Cardiac fibroblast (primary cell): ENCODE measurements at regions not wholly inside any gene's neighbourhood (a gene's known extent, or its start where the extent isn't known, plus 50 kb on each side); places are given as distances from the start of the nearest gene placed in this dataset.
"Not testable (repeated sequence)": the region's sequence is repeated elsewhere in the genome, so short reads cannot be mapped to it uniquely, and the experiment has no call there.

Experiments used
- DNase-seq, 2 donors: peaks; one replicate each; pipeline versions ENCODE4 v3.0.0 to v3.0.0-alpha.2; 2010; ENCODE audit warnings: low read depth in 2 of 2
- H3K4me3 ChIP-seq, 2 donors: replicated peaks in 1 of 2; 1 replicate in 1 of 2; 2 replicates in 1 of 2; pipeline ENCODE4 v1.5.1; 2011; ENCODE audit warnings: low read depth in 2 of 2, low read length in 2 of 2, mild to moderate bottlenecking in 2 of 2, moderate library complexity in 1 of 2
- TF ChIP-seq, protein P1 (sequence below): IDR thresholded peaks from one replicate; pipeline ENCODE4 v1.5.1; 2011; ENCODE audit warnings: low read depth, mild to moderate bottlenecking, low read length, inconsistent platforms

DNA sequence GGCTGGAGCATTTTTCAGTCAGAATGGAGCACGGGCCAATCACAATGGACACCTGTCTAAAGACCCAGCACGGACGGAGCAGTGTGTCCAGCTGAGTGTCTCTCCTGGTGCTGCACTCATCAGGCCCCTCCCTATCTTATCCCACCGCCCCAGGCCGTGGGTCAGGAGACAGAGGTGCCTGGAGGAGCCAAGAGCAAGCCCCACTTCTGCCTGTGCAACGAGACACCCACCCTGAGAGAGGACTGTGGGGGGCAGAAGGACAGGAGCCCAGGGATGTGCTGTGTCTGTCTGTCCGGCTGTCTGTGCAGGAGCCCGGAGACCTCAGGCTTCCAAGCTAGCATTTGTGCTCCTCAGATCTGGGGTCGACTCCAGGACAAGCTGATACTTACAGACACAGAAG lies 69.6 kb upstream of the SFSWAP start:
- TF ChIP-seq, protein P1, sequence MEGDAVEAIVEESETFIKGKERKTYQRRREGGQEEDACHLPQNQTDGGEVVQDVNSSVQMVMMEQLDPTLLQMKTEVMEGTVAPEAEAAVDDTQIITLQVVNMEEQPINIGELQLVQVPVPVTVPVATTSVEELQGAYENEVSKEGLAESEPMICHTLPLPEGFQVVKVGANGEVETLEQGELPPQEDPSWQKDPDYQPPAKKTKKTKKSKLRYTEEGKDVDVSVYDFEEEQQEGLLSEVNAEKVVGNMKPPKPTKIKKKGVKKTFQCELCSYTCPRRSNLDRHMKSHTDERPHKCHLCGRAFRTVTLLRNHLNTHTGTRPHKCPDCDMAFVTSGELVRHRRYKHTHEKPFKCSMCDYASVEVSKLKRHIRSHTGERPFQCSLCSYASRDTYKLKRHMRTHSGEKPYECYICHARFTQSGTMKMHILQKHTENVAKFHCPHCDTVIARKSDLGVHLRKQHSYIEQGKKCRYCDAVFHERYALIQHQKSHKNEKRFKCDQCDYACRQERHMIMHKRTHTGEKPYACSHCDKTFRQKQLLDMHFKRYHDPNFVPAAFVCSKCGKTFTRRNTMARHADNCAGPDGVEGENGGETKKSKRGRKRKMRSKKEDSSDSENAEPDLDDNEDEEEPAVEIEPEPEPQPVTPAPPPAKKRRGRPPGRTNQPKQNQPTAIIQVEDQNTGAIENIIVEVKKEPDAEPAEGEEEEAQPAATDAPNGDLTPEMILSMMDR = no peak
- no peak overlapping the region for H3K4me3 ChIP-seq
- DNase-seq = no peak

DNA sequence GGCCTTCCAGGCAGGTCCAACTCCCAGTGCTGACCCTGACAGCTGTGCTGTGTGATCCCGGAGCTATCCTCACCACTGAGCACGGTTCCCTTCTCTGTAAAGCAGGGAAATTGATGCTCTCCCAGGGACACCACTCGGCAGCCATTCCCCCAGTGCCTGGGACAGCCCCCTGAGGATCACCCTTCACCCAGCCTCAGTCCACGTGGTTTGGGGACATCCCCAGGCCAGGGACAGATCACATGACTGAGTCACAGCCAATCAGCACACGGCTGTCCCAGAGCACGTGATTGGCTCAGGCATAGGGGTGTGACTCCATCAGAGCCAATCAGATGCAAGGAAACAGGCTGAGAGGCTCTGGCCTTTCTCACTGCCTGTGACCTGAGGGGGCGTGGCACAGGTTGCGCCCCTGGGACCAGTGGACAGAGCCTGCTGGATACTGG lies 68.8 kb upstream of the SFSWAP start:
- no peak for DNase-seq
- TF ChIP-seq, protein P1 = no peak

DNA sequence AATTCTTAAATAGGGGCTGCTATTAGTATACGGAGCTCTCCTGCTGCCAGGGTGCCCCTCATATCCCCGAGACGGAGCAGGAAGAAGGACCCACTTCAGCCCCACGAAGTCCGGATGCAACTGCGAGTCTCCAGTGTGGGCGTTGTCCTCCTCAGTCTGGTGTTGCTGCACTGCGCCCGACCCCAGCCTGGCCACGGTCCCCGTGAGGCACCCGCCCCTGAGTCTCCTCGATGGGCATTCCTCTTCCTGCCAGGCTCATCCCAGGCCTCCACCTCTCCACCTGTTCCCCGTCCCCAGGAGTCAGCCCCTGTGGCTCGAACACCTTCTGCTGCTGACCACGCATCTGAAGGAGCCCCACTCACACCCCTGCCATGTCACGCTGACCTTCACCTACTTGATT lies 68.1 kb upstream of the SFSWAP start:
- no peak overlapping the region for H3K4me3 ChIP-seq
- DNase-seq = no peak
- TF ChIP-seq, protein P1 = no peak

More for the DNA sequence above, 68.8 kb upstream of the SFSWAP start:
- H3K4me3 ChIP-seq = no peak overlapping the region

DNA sequence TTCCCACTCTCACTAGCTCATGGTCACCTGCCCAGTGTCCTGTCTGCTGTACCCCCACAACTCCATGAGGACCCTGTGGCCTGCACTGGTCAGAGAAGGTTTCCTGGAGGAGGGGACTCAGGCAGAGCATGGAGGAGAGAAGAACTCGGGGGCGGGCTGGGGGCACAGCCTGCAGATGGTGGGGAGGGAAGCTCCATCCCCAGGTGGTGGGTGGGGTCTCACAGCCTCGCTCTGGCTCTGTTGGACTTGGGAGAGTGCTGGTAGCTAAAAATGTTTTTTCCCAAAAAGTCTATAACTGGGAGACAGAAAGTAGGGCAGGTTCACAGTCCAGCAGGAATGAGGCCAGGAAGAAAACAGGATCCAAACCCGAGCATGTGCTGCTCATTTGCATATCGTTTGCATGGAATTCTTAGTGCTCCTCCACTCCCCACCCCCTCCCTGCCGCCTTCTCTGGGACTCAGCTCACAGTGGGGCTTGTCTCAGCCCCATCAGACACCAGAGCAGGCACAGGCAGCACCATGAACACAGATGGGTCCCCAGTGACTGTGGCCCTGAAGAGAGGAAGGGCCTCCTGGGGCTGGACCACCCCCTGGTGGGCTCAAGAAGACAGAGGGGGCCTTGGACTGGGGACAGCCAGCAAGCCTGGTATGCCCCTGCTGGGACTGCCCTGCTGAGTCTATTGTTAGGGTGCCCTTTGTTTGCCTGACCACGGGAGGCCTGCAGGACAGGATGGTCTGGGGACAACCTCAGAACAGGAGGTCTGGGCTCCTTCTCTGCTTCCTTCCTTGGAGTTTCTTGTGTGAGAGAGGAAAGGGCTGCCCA lies 67.0 kb upstream of the SFSWAP start:
- no peak for DNase-seq
- H3K4me3 ChIP-seq = no peak overlapping the region
- TF ChIP-seq, protein P1 = no peak

DNA sequence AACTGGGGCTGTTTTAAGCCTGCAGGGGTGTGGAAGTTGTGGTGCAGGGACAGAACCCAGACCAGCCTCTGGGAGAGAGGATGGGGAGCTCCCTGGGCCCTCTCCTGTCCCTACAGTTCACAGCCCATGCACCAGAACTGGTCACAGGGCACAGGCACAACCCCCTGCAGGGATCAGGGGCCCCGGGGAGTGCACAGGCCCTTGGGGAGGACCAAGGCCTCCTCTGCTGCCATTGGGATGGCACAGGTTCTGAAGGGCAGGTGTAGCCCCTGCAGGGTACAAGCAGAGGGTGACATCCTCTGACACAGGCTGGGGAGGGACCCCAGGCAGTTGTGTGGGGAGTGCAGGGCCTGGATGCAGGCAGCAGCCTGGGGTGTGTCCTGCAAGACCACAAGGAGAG lies 66.4 kb upstream of the SFSWAP start:
- no peak overlapping the region for H3K4me3 ChIP-seq
- TF ChIP-seq, protein P1 = no peak
- no peak for DNase-seq

DNA sequence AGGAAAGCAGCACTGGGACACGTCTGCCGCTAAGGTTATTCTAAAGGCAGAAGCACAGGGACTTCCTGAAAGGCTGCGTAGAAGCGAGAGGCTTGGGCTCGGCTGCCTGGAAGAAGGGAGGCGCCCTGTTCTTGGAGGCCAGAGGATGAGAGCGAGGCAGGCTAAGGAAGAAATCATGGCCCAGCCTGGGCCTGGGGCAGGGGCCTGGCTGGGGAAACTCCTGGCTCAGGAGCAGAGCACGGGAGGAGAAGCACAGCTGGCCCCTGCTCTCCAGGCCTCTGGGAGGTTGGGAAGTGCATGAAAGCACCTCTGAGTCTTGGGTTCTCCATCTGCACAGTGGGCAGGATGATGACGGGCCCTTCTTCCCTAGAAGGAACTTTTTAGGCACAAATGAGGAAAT lies 66.0 kb upstream of the SFSWAP start:
- not testable (repeated sequence) for H3K4me3 ChIP-seq, DNase-seq

DNA sequence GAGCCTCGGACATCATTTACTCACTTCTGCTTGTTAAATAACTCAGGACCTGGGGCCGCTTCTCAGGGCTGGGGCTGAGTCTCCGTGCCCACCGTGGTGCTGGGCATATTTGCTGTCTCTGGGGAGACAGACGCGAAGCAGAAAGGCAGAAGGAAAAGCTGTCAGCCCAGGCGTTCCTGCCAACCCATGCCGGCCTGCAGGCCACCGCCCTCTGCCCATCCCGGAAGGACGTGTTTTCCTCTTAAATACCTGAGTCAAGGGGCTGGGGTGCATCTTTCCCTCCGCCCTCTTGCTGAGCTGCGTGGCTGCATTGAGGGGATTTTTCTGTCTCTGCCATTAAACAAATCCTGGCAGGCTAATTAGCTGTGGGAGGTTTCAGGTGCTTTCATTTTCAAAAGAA lies 65.3 kb upstream of the SFSWAP start:
- H3K4me3 ChIP-seq, DNase-seq: not testable (repeated sequence)

DNA sequence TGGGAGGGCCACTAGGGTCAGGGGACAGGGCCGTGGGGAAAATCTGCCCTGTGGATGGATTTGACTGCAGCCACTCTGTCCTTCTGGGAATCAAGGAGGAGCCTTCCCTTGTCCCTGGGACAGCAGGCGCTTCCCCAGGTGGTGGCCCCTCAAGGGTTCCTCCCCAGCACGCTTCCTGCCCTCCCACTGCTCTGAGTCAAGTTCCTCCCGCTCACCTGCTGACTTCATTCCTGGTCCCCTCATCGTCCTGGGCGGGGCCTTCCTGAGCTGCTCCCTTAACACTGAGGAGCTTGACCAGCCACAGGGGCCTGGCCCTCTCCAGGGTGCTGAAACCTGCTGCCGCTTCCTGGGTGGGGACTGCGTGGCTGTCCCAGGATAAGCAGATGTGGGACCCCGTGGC lies 64.4 kb upstream of the SFSWAP start:
- not testable (repeated sequence) for DNase-seq, H3K4me3 ChIP-seq
